Thymus (tissue), 11 donors: ENCODE measurements at regions not wholly inside any gene's neighbourhood (a gene's known extent, or its start where the extent isn't known, plus 50 kb on each side); places are given as distances from the start of the nearest gene placed in this dataset.

ENCODE experiments used
- DNase-seq, 9 donors: peaks; one replicate each; pipeline ENCODE4 v3.0.0-alpha.2; 2013; ENCODE audit warnings: low spot score in 9 of 9, low read depth in 6 of 9, missing footprints in 1 of 9
- H3K27ac ChIP-seq, 2 donors: one replicate each; pipeline ENCODE4 v1.5.1; 2013; ENCODE audit warnings: control low read depth in 1 of 2, low read depth in 1 of 2, low read length in 1 of 2, mild to moderate bottlenecking in 1 of 2, moderate library complexity in 1 of 2
- H3K27me3 ChIP-seq, 2 donors: one replicate each; pipeline ENCODE4 v1.5.1; 2013; ENCODE audit warnings: low read length in 1 of 2; ENCODE audit not compliant: control insufficient read depth in 2 of 2, insufficient read depth in 1 of 2
- H3K36me3 ChIP-seq, 2 donors: one replicate each; pipeline ENCODE4 v1.5.1; 2013; ENCODE audit warnings: low read length in 1 of 2, mild to moderate bottlenecking in 1 of 2, moderate library complexity in 1 of 2; ENCODE audit not compliant: control insufficient read depth in 2 of 2, insufficient read depth in 2 of 2
- H3K4me1 ChIP-seq, 2 donors: one replicate each; pipeline ENCODE4 v1.5.1; 2013; ENCODE audit warnings: low read length in 2 of 2; ENCODE audit not compliant: control insufficient read depth in 2 of 2, insufficient read depth in 2 of 2
- H3K4me3 ChIP-seq, 2 donors: one replicate each; pipeline ENCODE4 v1.5.1; 2013; ENCODE audit warnings: low read length in 2 of 2, control low read depth in 1 of 2, mild to moderate bottlenecking in 1 of 2
- H3K9me3 ChIP-seq, 2 donors: one replicate each; pipeline ENCODE4 v1.5.1; 2013; ENCODE audit warnings: low read length in 1 of 2, mild to moderate bottlenecking in 1 of 2; ENCODE audit not compliant: control insufficient read depth in 2 of 2, insufficient read depth in 1 of 2
- WGBS: extraction: QIAGEN DNeasy Blood & Tissue Kit; methylation state at CpG from one replicate; pipeline ENCODE4 v1.1.7; 2013; 5-methylcytosine and 5-hydroxymethylcytosine counted together
- donor health status: healthy.

GRCh38 chr6:18323935-18324705, 59.8 kb upstream of the DEK start:
- H3K4me1 ChIP-seq = peaks cover 0 to 8% of the 10 kb centered on the region in 2 donors
- 55% methylated on average over 8 of the region's 8 CpGs for WGBS
- no peaks in the 10 kb centered on the region for H3K27me3 ChIP-seq
- no peak overlapping the region for H3K27ac ChIP-seq
- H3K9me3 ChIP-seq = no peaks in the 10 kb centered on the region
- peak in 8 of 9 donors; percentile 15 to 60 (median 36) for DNase-seq
- H3K36me3 ChIP-seq = no peaks in the 10 kb centered on the region
- no peak overlapping the region for H3K4me3 ChIP-seq

- Histone ChIP-seq H3K36me3 (no peaks in the 10 kb centered on the region), H3K4me3 (no peak overlapping the region), H3K27ac (no peak overlapping the region), H3K27me3 (no peaks in the 10 kb centered on the region), H3K4me1 (no peaks in the 10 kb centered on the region), H3K9me3 (no peaks in the 10 kb centered on the region)
- DNase-seq = no peak
- WGBS = 55% methylated on average over 1 of the region's 1 CpG
Observed at GRCh38 chr6:18317850-18318249, 53.5 kb upstream of the DEK start.

- Histone ChIP-seq H3K9me3 (no peaks in the 10 kb centered on the region), H3K4me3 (no peak overlapping the region), H3K27ac (no peak overlapping the region), H3K4me1 (no peaks in the 10 kb centered on the region), H3K27me3 (no peaks in the 10 kb centered on the region), H3K36me3 (no peaks in the 10 kb centered on the region)
- no peak for DNase-seq
Observed at GRCh38 chr6:18314317-18314997, 50.1 kb upstream of the DEK start.
